ENCODE measurements at regions not wholly inside any gene's neighbourhood (a gene's known extent, or its start where the extent isn't known, plus 50 kb on each side); places are given as distances from the start of the nearest gene placed in this dataset.

DNA sequence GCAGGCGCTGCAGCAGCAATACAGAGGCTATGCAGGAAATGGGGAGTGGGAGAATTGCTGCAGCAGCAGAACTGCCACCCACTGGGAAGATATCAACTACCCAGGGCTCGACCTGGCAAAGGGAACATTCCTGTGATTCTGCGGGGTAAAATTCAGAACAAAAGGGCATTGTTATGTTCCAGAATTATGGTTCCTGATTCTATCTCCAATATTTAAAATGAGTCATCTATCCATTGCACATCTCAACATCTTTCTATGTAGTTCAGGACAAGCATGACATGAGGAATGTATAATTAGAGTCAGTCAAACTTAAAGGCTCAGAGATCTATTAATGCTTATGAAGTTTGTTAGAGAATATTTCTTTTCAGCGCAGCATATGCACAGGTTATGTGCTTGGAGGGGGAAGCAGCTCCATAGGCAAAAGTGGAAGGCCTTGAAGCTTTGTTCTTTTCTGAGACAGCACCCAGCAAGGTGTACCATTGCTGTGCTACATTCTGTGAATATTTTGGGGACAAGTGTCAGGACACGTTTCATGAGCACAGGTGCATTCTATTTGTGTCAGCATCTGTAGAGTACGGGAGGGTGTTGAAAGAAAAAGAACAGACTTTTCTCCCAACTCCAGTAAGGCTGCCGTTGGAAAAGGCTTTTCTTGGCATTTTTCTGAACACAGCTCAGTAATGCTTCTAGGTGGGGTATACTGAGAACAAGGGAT, 395.6 kb upstream of the MPDZ start (continued):
- TF ChIP-seq, protein P1, sequence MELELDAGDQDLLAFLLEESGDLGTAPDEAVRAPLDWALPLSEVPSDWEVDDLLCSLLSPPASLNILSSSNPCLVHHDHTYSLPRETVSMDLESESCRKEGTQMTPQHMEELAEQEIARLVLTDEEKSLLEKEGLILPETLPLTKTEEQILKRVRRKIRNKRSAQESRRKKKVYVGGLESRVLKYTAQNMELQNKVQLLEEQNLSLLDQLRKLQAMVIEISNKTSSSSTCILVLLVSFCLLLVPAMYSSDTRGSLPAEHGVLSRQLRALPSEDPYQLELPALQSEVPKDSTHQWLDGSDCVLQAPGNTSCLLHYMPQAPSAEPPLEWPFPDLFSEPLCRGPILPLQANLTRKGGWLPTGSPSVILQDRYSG (tag; conservative IDR thresholded peaks at IDR 0.05; ENCODE audit: low read depth) = no peak
- TF ChIP-seq, protein P2, sequence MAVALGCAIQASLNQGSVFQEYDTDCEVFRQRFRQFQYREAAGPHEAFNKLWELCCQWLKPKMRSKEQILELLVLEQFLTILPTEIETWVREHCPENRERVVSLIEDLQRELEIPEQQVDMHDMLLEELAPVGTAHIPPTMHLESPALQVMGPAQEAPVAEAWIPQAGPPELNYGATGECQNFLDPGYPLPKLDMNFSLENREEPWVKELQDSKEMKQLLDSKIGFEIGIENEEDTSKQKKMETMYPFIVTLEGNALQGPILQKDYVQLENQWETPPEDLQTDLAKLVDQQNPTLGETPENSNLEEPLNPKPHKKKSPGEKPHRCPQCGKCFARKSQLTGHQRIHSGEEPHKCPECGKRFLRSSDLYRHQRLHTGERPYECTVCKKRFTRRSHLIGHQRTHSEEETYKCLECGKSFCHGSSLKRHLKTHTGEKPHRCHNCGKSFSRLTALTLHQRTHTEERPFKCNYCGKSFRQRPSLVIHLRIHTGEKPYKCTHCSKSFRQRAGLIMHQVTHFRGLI (CRISPR knock-in tag; IDR thresholded peaks at IDR 0.05) = no peak
- TF ChIP-seq TGIF2 (CRISPR knock-in tag; IDR thresholded peaks at IDR 0.05) (no peak), ZNF583 (CRISPR knock-in tag; IDR thresholded peaks at IDR 0.05) (no peak)

DNA sequence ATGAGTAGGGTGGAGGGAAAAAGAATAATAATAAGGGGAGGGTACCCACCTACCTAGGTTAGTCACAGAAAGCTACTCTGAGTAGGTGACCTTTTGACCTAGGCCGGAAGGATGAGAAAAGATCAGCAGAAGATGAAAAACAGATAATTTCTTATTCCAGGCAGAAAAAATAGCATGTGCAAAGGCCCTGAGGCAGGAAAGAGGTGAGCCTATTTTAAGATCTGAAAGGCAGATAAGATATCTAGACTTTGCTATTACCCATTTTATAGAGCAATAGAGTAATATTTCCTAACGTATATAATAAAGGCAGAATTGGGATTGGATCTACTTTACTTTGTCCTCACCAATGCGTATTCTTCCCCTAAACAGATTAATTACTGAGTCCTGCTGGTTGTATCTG, 393.9 kb upstream of the MPDZ start:
- ChIA-PET CTCF (ENCODE audit: low intra/inter-chr PET ratio) (no interaction called here), POLR2A (no interaction called here)
- H3K9ac ChIP-seq (ENCODE audit: insufficient read depth in 1 of 2, low read depth in 2 of 2, low read length in 2 of 2) = no peak overlapping the region
- no peaks in the 10 kb centered on the region for H3K79me2 ChIP-seq (ENCODE audit: control insufficient read depth, insufficient read depth, low read length)
- H3K27ac ChIP-seq (ENCODE audit: extremely low read depth, low read depth, low read length) = no peak overlapping the region
- in situ Hi-C loops (cut with MboI) (no loop called here), intact Hi-C loops (cut with micrococcal nuclease) (no loop called here)
- H3K27me3 ChIP-seq (ENCODE audit: control insufficient read depth in 2 of 2, insufficient read depth in 2 of 2, low read length in 2 of 2) = no peaks in the 10 kb centered on the region
- 3% methylated on average over 3 of the region's 3 CpGs for WGBS (ENCODE audit: insufficient coverage, low coverage, missing lambda C conversion rate)
- H3K9me3 ChIP-seq (replicated peaks; ENCODE audit: control insufficient read depth, insufficient read depth, low read depth, low read length) = no peaks in the 10 kb centered on the region
- no TSS peak for BruUV-seq (replicated peaks)
- no peaks in the 10 kb centered on the region for H3K4me1 ChIP-seq (replicated peaks in 1 of 2; ENCODE audit: control insufficient read depth in 2 of 2, insufficient read depth in 2 of 2, low read length in 2 of 2)
- no peaks in the 10 kb centered on the region for H3K36me3 ChIP-seq (ENCODE audit: control insufficient read depth, insufficient read depth, low read length)
- TF ChIP-seq OTX1 (CRISPR knock-in tag; IDR thresholded peaks at IDR 0.05) (no peak), RBM25 (IDR thresholded peaks at IDR 0.05; ENCODE audit: low read depth, low read length, severe bottlenecking) (peak; percentile 59), RHOXF2B (CRISPR knock-in tag; conservative IDR thresholded peaks at IDR 0.05) (no peak)
- TF ChIP-seq, protein P3, sequence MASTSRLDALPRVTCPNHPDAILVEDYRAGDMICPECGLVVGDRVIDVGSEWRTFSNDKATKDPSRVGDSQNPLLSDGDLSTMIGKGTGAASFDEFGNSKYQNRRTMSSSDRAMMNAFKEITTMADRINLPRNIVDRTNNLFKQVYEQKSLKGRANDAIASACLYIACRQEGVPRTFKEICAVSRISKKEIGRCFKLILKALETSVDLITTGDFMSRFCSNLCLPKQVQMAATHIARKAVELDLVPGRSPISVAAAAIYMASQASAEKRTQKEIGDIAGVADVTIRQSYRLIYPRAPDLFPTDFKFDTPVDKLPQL (IDR thresholded peaks at IDR 0.05; ENCODE audit: extremely low read depth, insufficient read length) = no peak
- no peak overlapping the region for H3K4me3 ChIP-seq
- no peak for FAIRE-seq
- no peak for ATAC-seq
- no peaks in the 10 kb centered on the region for H3K9me1 ChIP-seq (ENCODE audit: control insufficient read depth, insufficient read depth, low read length)
- H4K20me1 ChIP-seq (replicated peaks; ENCODE audit: control insufficient read depth, insufficient read depth, low read length) = no peaks in the 10 kb centered on the region
- H3K4me2 ChIP-seq (ENCODE audit: insufficient read depth, low read length) = no peak overlapping the region
- no peak overlapping the region for H2AFZ ChIP-seq (ENCODE audit: low read depth, low read length)
- DNase-seq (ENCODE audit: extremely low read depth in 1 of 4, low spot score in 3 of 4) = no peak

Measured in K562 (cell line).